ENCODE measurements at regions not wholly inside any gene's neighbourhood (a gene's known extent, or its start where the extent isn't known, plus 50 kb on each side); places are given as distances from the start of the nearest gene placed in this dataset.

DNA sequence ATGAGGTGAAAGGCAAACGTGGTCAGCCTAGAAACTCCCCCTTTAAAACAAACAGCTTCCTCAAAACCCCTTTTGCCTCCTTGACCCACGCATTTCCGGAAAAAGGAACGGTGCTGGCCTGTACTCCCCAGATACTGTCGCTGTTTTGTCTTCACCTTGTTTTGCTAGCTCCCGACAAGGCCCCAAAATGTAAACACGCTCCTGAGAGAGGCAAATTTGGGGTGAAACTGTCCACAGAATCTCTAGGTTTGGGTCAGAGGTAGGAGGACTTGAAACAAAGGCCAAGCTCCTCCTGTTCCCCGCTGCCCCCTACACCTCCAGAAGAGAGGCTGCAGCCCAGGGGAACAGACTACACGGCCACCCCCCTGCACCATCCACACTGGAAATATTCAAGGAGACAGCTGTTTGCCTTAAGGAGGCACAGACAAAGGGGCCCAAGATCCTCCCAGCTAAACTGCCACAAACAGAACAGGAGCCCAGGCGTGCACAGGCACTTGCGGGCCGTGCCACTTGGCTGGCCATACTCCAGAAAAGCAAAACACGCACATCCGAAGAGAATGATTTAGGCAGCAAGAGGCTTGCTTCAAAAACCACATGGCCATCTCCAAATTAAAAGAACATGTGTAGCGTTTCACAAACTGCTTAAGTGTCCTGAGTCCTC is 160.5 kb upstream of the GRK3 start:
- peaks cover 17% of the 10 kb centered on the region for H4K20me1 ChIP-seq (ENCODE audit: control insufficient read depth, insufficient read depth, low read depth, low read length)
- H3F3A ChIP-seq (ENCODE audit: control insufficient read depth, insufficient read depth): no peaks in the 10 kb centered on the region
- no peak for TF ChIP-seq EZH2phosphoT487 (IDR thresholded peaks at IDR 0.05; ENCODE audit: borderline replicate concordance, low read length)
- TF ChIP-seq, protein P1, sequence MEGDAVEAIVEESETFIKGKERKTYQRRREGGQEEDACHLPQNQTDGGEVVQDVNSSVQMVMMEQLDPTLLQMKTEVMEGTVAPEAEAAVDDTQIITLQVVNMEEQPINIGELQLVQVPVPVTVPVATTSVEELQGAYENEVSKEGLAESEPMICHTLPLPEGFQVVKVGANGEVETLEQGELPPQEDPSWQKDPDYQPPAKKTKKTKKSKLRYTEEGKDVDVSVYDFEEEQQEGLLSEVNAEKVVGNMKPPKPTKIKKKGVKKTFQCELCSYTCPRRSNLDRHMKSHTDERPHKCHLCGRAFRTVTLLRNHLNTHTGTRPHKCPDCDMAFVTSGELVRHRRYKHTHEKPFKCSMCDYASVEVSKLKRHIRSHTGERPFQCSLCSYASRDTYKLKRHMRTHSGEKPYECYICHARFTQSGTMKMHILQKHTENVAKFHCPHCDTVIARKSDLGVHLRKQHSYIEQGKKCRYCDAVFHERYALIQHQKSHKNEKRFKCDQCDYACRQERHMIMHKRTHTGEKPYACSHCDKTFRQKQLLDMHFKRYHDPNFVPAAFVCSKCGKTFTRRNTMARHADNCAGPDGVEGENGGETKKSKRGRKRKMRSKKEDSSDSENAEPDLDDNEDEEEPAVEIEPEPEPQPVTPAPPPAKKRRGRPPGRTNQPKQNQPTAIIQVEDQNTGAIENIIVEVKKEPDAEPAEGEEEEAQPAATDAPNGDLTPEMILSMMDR (IDR thresholded peaks at IDR 0.05; ENCODE audit: low read depth, low read length, poor library complexity, severe bottlenecking): no peak
- H3K9me3 ChIP-seq (ENCODE audit: control insufficient read depth, insufficient read depth, low read length): no peaks in the 10 kb centered on the region
- peak overlapping the region; percentile 95 for H3K4me2 ChIP-seq (ENCODE audit: low read length)
- peak overlapping the region; percentile 94 for H3K4me3 ChIP-seq (ENCODE audit: low read length)
- H3K36me3 ChIP-seq (ENCODE audit: control insufficient read depth, low read length): peaks cover 3% of the 10 kb centered on the region; the same call in 1 of the 2 replicates
- H3K27me3 ChIP-seq (ENCODE audit: control insufficient read depth, low read length): no peaks in the 10 kb centered on the region
- no peaks in the 10 kb centered on the region for H3K9me2 ChIP-seq (replicated peaks; ENCODE audit: control insufficient read depth, low read length)
- peak overlapping the region; percentile 52 for H3K27ac ChIP-seq (ENCODE audit: low read depth, low read length)
- H3K79me2 ChIP-seq (ENCODE audit: control insufficient read depth, low read length): peaks cover 66% of the 10 kb centered on the region
- H3K4me1 ChIP-seq (ENCODE audit: control insufficient read depth, low read length): peaks cover 51% of the 10 kb centered on the region

DNA sequence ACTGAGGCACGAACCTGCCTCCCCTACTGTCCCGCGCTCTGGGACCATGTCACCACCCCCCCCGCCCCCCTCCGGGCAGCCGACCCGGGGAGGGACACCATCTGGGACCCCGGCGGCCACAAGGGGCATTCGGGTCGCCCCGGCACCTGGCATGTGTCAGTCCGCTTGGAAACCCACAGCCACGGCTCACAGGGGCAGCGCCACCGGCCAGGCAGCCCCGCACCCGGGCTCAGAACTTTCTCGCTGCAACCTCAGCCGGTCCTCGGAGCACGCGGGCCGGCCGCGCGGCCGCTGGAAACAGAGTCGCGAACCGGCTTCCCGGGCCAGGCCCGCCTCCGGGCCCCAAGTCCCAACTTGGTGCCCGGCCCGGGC is 159.9 kb upstream of the GRK3 start:
- TF ChIP-seq EZH2phosphoT487 (IDR thresholded peaks at IDR 0.05; ENCODE audit: borderline replicate concordance, low read length): no peak
- TF ChIP-seq, protein P1 (IDR thresholded peaks at IDR 0.05; ENCODE audit: low read depth, low read length, poor library complexity, severe bottlenecking): no peak
- H3K9me3 ChIP-seq (ENCODE audit: control insufficient read depth, insufficient read depth, low read length): no peaks in the 10 kb centered on the region
- H3K27me3 ChIP-seq (ENCODE audit: control insufficient read depth, low read length): no peaks in the 10 kb centered on the region
- peaks cover 3% of the 10 kb centered on the region; the same call in 1 of the 2 replicates for H3K36me3 ChIP-seq (ENCODE audit: control insufficient read depth, low read length)
- no peaks in the 10 kb centered on the region for H3F3A ChIP-seq (ENCODE audit: control insufficient read depth, insufficient read depth)
- peak overlapping the region; percentile 95 for H3K4me2 ChIP-seq (ENCODE audit: low read length)
- H4K20me1 ChIP-seq (ENCODE audit: control insufficient read depth, insufficient read depth, low read depth, low read length): peaks cover 17% of the 10 kb centered on the region
- H3K4me1 ChIP-seq (ENCODE audit: control insufficient read depth, low read length): peaks cover 48% of the 10 kb centered on the region
- H3K9me2 ChIP-seq (replicated peaks; ENCODE audit: control insufficient read depth, low read length): no peaks in the 10 kb centered on the region
- H3K27ac ChIP-seq (ENCODE audit: low read depth, low read length): peak overlapping the region; percentile 52
- H3K79me2 ChIP-seq (ENCODE audit: control insufficient read depth, low read length): peaks cover 60% of the 10 kb centered on the region
- H3K4me3 ChIP-seq (ENCODE audit: low read length): peak overlapping the region; percentile 94

DNA sequence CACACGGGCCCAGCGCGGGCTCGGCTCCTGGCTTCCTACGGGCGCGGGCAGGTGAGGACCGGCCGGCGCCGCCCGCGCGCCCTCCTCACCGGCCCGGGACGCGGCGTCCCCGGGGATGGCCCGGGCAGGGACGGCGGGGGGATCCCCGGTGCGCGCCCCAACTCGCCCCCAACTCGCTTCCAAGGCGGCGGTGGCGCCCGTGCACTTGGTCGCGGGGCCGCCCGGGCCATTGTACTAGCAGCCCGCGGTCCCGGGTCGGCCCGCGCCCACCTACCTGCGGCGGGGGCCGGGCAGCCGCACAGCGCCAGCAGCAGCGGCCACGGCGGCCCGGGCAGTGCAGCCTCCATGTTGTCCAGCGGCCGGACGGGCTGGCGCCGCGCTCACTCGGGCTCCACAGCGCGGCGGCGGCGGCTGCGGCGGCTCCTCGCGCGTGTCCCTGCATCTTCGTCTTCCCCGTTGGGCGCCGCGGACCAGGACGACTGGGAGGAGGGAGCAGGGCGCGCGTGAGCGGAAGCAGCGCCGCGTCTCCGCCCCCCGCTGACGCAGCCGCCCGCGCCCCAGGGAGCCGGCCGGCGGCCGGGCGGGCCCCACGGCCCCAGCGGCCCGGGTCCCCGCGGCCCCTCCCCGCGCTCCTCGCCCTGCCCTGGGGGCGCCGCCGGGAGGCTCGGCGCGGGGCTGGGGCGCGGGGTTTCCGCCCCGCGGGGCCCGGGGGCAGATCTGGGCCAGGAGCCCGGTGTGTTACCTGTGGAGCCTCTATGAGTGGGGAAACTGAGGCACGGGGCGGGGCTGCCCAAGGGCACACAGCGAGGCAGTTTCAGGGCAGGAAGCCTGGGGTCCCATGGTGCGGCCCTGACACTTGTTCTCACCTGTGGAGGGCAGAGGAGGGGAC is 159.3 kb upstream of the GRK3 start:
- H3K4me1 ChIP-seq (ENCODE audit: control insufficient read depth, low read length): peaks cover 41% of the 10 kb centered on the region
- H3K9me3 ChIP-seq (ENCODE audit: control insufficient read depth, insufficient read depth, low read length): no peaks in the 10 kb centered on the region
- H4K20me1 ChIP-seq (ENCODE audit: control insufficient read depth, insufficient read depth, low read depth, low read length): peaks cover 14% of the 10 kb centered on the region
- H3K27me3 ChIP-seq (ENCODE audit: control insufficient read depth, low read length): no peaks in the 10 kb centered on the region
- peak overlapping the region; percentile 94 for H3K4me3 ChIP-seq (ENCODE audit: low read length)
- no peaks in the 10 kb centered on the region for H3F3A ChIP-seq (ENCODE audit: control insufficient read depth, insufficient read depth)
- TF ChIP-seq, protein P1 (IDR thresholded peaks at IDR 0.05; ENCODE audit: low read depth, low read length, poor library complexity, severe bottlenecking): no peak
- TF ChIP-seq EZH2phosphoT487 (IDR thresholded peaks at IDR 0.05; ENCODE audit: borderline replicate concordance, low read length): no peak
- H3K36me3 ChIP-seq (ENCODE audit: control insufficient read depth, low read length): peaks cover 3% of the 10 kb centered on the region; the same call in 1 of the 2 replicates
- H3K4me2 ChIP-seq (ENCODE audit: low read length): peak overlapping the region; percentile 95
- no peaks in the 10 kb centered on the region for H3K9me2 ChIP-seq (replicated peaks; ENCODE audit: control insufficient read depth, low read length)
- H3K27ac ChIP-seq (ENCODE audit: low read depth, low read length): peak overlapping the region; percentile 52; the same call in 1 of the 2 replicates
- peaks cover 54% of the 10 kb centered on the region for H3K79me2 ChIP-seq (ENCODE audit: control insufficient read depth, low read length)
